T-helper 17 cell (primary cell): ENCODE measurements at regions not wholly inside any gene's neighbourhood (a gene's known extent, or its start where the extent isn't known, plus 50 kb on each side); places are given as distances from the start of the nearest gene placed in this dataset.
"Not testable (repeated sequence)": the region's sequence is repeated elsewhere in the genome, so short reads cannot be mapped to it uniquely, and the experiment has no call there.

ENCODE experiments used
- ATAC-seq: fragments of 150-1000 bp; cut with Tn5 transposase; 2 replicates; pipeline ENCODE4 v1.10.0; 2021; ENCODE audit warnings: mild to moderate bottlenecking, moderate library complexity
- DNase-seq, 3 donors: peaks; one replicate each; pipeline versions ENCODE4 v3.0.0 to v3.0.0-alpha.2; 2020 to 2021
- H3K9me3 ChIP-seq: one replicate; pipeline ENCODE4 v1.7.0; 2013; ENCODE audit warnings: low read length, mild to moderate bottlenecking; ENCODE audit not compliant: control insufficient read depth, poor library complexity, severe bottlenecking
- H3K27ac Mint-ChIP-seq: one replicate; pipeline ENCODE4 v1.8.0; 2022; ENCODE audit warnings: mild to moderate bottlenecking, moderate library complexity, mixed read lengths
- H3K27me3 Mint-ChIP-seq: one replicate; pipeline ENCODE4 v1.8.0; 2022; ENCODE audit warnings: mixed read lengths
- H3K36me3 Mint-ChIP-seq: one replicate; pipeline ENCODE4 v1.8.0; 2022; ENCODE audit warnings: low read depth, mixed read lengths
- H3K4me1 Mint-ChIP-seq: one replicate; pipeline ENCODE4 v1.8.0; 2022; ENCODE audit warnings: mild to moderate bottlenecking, mixed read lengths
- H3K4me3 Mint-ChIP-seq: one replicate; pipeline ENCODE4 v1.8.0; 2022; ENCODE audit warnings: mild to moderate bottlenecking, moderate library complexity, mixed read lengths

- no peak for ATAC-seq
- H3K27me3 Mint-ChIP-seq: no peaks in the 10 kb centered on the region
- DNase-seq: no peak
Observed at GRCh38 chr1:103333141-103333540, 192.4 kb upstream of the RNPC3 start.

GRCh38 chr1:103327054-103327719 lies 198.3 kb upstream of the RNPC3 start:
- no peaks in the 10 kb centered on the region for H3K4me1 Mint-ChIP-seq
- no peak overlapping the region for H3K27ac Mint-ChIP-seq
- no peaks in the 10 kb centered on the region for H3K36me3 Mint-ChIP-seq
- no peaks in the 10 kb centered on the region for H3K9me3 ChIP-seq
- DNase-seq (no peak), ATAC-seq (no peak)
- no peak overlapping the region for H3K4me3 Mint-ChIP-seq
- H3K27me3 Mint-ChIP-seq: no peaks in the 10 kb centered on the region

More at GRCh38 chr1:103333141-103333540, 192.4 kb upstream of the RNPC3 start:
- no peak overlapping the region for H3K27ac Mint-ChIP-seq
- no peak overlapping the region for H3K4me3 Mint-ChIP-seq
- H3K9me3 ChIP-seq: no peaks in the 10 kb centered on the region
- no peaks in the 10 kb centered on the region for H3K36me3 Mint-ChIP-seq
- no peaks in the 10 kb centered on the region for H3K4me1 Mint-ChIP-seq

- H3K4me1 Mint-ChIP-seq: no peaks in the 10 kb centered on the region
- no peaks in the 10 kb centered on the region for H3K9me3 ChIP-seq
- ATAC-seq (no peak), DNase-seq (no peak)
- no peaks in the 10 kb centered on the region for H3K36me3 Mint-ChIP-seq
- H3K4me3 Mint-ChIP-seq: no peak overlapping the region
- no peaks in the 10 kb centered on the region for H3K27me3 Mint-ChIP-seq
- no peak overlapping the region for H3K27ac Mint-ChIP-seq
Observed at GRCh38 chr1:103326595-103326994, 198.9 kb upstream of the RNPC3 start.

DNA sequence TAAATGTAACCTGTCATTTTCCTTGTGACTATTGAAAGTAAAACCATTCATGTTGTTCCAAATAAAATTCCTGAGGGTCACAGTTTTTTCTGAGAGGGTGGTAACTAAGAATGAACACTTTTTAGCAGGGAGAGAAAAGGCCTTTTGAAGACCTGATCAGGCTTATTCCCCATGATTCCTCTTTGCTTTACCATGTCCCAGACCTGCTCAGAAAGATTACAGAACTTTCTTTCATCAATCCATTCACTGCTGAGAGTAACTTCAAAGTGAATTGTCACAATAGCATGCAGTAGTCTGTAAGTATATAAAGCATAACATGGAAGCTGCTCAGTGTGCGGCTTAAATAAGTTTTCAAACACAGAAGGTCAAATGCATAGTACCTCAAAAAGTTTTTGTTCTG lies 201.5 kb upstream of the COL11A1 start:
- no peaks in the 10 kb centered on the region for H3K4me1 Mint-ChIP-seq

GRCh38 chr1:103307751-103308150 lies 199.4 kb upstream of the COL11A1 start:
- H3K27ac Mint-ChIP-seq: no peak overlapping the region
- no peaks in the 10 kb centered on the region for H3K36me3 Mint-ChIP-seq
- no peak overlapping the region for H3K4me3 Mint-ChIP-seq
- ATAC-seq: no peak
- no peak for DNase-seq
- H3K9me3 ChIP-seq: no peaks in the 10 kb centered on the region
- no peaks in the 10 kb centered on the region for H3K4me1 Mint-ChIP-seq
- H3K27me3 Mint-ChIP-seq: no peaks in the 10 kb centered on the region

More for the DNA sequence above, 201.5 kb upstream of the COL11A1 start:
- H3K36me3 Mint-ChIP-seq: no peaks in the 10 kb centered on the region
- ATAC-seq: no peak
- no peaks in the 10 kb centered on the region for H3K9me3 ChIP-seq
- no peak for DNase-seq
- no peak overlapping the region for H3K4me3 Mint-ChIP-seq
- H3K27me3 Mint-ChIP-seq: no peaks in the 10 kb centered on the region
- no peak overlapping the region for H3K27ac Mint-ChIP-seq

DNA sequence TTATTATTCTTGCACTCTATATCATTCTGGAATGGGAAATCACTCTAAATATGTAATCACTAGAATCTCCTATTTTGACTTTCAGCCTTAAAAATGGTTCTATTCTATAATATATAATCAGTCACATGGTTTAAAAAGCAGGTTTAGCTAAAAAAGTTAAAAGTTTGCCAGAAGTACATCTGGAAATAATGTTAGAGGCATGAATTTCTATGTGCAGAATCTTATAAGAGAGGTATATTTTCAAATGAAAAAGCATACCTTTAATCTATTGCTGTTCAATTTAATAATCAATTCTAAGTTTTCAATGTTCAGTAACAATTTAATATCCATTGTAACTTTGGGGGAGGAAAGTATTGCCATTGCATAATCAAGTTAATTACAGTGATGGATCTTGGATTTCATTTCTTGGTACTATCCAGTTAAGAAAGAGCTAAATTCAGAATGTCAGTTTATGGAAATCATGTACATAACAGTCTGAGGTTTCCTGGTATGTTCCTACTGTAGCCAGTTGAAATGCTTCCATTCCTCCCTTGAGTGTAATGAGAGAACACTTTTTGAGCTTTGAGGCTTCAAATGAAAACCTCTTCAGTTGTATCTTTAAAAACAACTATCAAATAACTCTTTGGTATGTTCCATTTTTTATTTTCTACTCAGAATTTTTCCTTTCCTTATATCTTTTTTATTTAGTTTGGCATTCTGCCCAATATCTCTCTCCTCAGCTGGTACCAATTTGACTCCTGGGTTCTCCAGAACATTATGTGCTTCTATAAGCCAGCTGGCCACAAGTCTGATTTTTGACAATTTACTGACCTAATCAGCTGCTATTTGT lies 175.7 kb upstream of the COL11A1 start:
- Mint-ChIP-seq H3K27me3 (no peaks in the 10 kb centered on the region), H3K4me1 (no peaks in the 10 kb centered on the region), H3K27ac (no peak overlapping the region), H3K4me3 (no peak overlapping the region), H3K36me3 (no peaks in the 10 kb centered on the region)
- no peaks in the 10 kb centered on the region for H3K9me3 ChIP-seq
- ATAC-seq (no peak), DNase-seq (no peak)

GRCh38 chr1:103283371-103283770 lies 175.0 kb upstream of the COL11A1 start:
- DNase-seq (no peak), ATAC-seq (no peak)
- no peak overlapping the region for H3K4me3 Mint-ChIP-seq
- H3K27me3 Mint-ChIP-seq: no peaks in the 10 kb centered on the region
- no peaks in the 10 kb centered on the region for H3K9me3 ChIP-seq
- no peak overlapping the region for H3K27ac Mint-ChIP-seq
- H3K4me1 Mint-ChIP-seq: no peaks in the 10 kb centered on the region
- no peaks in the 10 kb centered on the region for H3K36me3 Mint-ChIP-seq

DNA sequence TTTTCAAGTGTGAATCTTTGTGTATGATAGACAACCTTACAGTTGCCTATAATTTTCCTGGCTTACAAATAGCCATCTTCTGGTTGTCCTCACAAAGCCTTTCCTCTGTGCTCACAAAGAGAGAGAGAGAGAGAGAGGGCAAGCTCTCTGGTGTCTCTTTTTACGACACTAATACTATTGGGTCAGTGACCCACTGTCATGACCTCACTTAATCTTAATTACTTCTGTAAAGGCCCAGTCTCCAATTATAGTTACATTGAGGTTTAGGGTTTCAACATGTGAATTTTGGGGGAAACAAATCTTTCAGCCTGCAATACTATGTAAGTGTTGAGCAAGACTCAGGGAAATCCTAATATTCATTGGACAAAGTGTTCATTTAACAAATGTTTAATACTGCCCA lies 167.4 kb upstream of the COL11A1 start:
- H3K27ac Mint-ChIP-seq: no peak overlapping the region
- no peaks in the 10 kb centered on the region for H3K27me3 Mint-ChIP-seq
- ATAC-seq (no peak), DNase-seq (no peak)
- H3K4me1 Mint-ChIP-seq: no peaks in the 10 kb centered on the region
- no peaks in the 10 kb centered on the region for H3K36me3 Mint-ChIP-seq
- no peaks in the 10 kb centered on the region for H3K9me3 ChIP-seq
- no peak overlapping the region for H3K4me3 Mint-ChIP-seq

DNA sequence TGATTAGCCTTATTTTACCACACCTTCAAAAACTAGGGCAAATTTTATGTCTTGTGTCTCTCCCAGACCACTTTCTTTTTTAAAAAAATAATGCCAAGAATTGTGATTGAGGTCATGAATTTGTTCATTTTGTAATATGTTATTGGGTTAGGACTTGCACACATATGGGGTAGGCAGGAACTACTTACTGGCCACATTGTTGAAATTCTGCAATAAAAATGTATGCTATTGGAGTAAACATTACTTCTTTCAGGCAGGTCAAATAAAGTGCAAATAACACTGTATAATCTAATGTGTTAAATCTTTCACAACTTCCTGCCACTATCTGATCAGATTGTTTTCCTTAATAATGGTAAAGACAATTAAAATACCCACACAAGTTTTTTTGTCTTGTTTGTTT lies 166.6 kb upstream of the COL11A1 start:
- ATAC-seq: no peak
- H3K9me3 ChIP-seq: no peaks in the 10 kb centered on the region

DNA sequence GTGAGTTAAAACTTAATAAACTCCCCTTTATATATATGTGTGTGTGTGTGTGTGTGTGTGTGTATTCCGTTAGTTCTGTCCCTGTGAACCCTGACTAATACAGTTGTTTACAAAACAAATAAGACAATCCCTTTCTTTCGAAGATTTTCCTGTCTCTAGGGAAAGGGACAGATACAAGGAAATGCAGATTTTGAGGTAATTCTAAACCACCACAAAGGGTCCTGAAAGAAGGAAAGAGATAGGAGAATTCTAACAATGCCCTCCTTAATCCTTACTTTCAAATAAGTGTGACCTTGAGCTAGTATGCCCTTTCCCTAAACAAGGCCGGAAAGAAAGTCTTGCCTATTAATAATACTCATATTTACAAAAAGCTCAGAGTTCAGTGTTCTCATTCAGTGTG lies 164.8 kb upstream of the COL11A1 start:
- H3K27ac Mint-ChIP-seq: no peak overlapping the region
- DNase-seq: no peak
- no peaks in the 10 kb centered on the region for H3K4me1 Mint-ChIP-seq
- H3K36me3 Mint-ChIP-seq: no peaks in the 10 kb centered on the region
- no peak for ATAC-seq
- H3K4me3 Mint-ChIP-seq: no peak overlapping the region
- no peaks in the 10 kb centered on the region for H3K9me3 ChIP-seq
- no peaks in the 10 kb centered on the region for H3K27me3 Mint-ChIP-seq

More for the DNA sequence above, 166.6 kb upstream of the COL11A1 start:
- Mint-ChIP-seq H3K27me3 (no peaks in the 10 kb centered on the region), H3K4me3 (no peak overlapping the region), H3K4me1 (no peaks in the 10 kb centered on the region), H3K36me3 (no peaks in the 10 kb centered on the region), H3K27ac (no peak overlapping the region)
- no peak for DNase-seq

- not testable (repeated sequence) for H3K9me3 ChIP-seq, H3K4me1 Mint-ChIP-seq, H3K36me3 Mint-ChIP-seq, H3K27ac Mint-ChIP-seq, DNase-seq, H3K27me3 Mint-ChIP-seq, H3K4me3 Mint-ChIP-seq, ATAC-seq
Observed at GRCh38 chr1:103271471-103271870, 163.1 kb upstream of the COL11A1 start.

- ATAC-seq: no peak
- DNase-seq: no peak
- no peaks in the 10 kb centered on the region for H3K27me3 Mint-ChIP-seq
- H3K36me3 Mint-ChIP-seq: no peaks in the 10 kb centered on the region
- no peaks in the 10 kb centered on the region for H3K4me1 Mint-ChIP-seq
- H3K27ac Mint-ChIP-seq: no peak overlapping the region
- H3K4me3 Mint-ChIP-seq: no peak overlapping the region
- no peaks in the 10 kb centered on the region for H3K9me3 ChIP-seq
Observed at GRCh38 chr1:103267893-103268292, 159.6 kb upstream of the COL11A1 start.

DNA sequence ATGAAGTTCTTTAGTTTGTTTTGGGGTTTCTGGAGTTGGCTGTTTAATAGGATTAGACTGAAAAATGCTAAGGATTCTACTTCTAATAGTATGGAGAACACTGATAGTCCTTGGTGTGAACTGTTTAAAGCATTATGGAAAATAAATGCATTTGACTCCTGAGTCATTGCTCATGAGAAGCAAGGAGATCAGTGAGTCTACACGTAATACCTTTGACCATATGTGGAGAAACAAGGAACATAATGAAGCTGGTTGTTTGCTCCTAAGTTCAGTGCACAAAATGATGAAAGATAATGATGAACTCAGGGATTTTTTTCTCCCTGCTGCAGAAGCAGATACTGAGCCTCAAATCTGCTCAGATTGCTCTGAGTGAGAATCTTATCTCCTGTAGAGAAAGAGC lies 158.9 kb upstream of the COL11A1 start:
- no peak for DNase-seq
- H3K4me1 Mint-ChIP-seq: no peaks in the 10 kb centered on the region
- no peaks in the 10 kb centered on the region for H3K9me3 ChIP-seq
- no peak overlapping the region for H3K27ac Mint-ChIP-seq
- no peaks in the 10 kb centered on the region for H3K36me3 Mint-ChIP-seq
- no peak for ATAC-seq
- H3K27me3 Mint-ChIP-seq: no peaks in the 10 kb centered on the region
- H3K4me3 Mint-ChIP-seq: no peak overlapping the region

DNA sequence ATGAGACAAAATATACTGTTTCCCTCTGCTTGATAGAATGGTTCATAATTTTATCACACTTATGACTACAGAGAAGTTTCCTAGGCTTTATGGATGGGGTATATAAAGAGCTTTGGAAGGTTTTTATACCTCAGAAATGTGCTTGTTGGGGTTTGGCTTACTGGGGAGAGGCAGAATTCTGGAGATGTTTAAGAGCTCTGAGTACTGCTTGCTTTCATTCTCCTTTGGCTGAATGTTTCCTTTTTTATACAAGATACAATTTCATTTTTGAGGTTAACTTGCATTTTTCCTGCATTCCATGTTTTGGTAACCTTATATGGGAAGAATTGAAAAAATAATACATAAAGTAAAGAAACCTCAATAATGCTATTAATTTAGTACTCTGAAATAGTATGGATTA lies 157.7 kb upstream of the COL11A1 start:
- H3K27me3 Mint-ChIP-seq: no peaks in the 10 kb centered on the region
- H3K36me3 Mint-ChIP-seq: no peaks in the 10 kb centered on the region
- H3K4me3 Mint-ChIP-seq: no peak overlapping the region
- H3K27ac Mint-ChIP-seq: no peak overlapping the region
- H3K4me1 Mint-ChIP-seq: no peaks in the 10 kb centered on the region
- ATAC-seq (no peak), DNase-seq (no peak)
- H3K9me3 ChIP-seq: no peaks in the 10 kb centered on the region
